GM19455 (cell line): ENCODE measurements at regions not wholly inside any gene's neighbourhood (a gene's known extent, or its start where the extent isn't known, plus 50 kb on each side); places are given as distances from the start of the nearest gene placed in this dataset.
"Not testable (repeated sequence)": the region's sequence is repeated elsewhere in the genome, so short reads cannot be mapped to it uniquely, and the experiment has no call there.

Experiments
- ATAC-seq: cut with Tn5 transposase; IDR thresholded peaks from one replicate; pipeline ENCODE4 v1.9.1; 2021; ENCODE audit not compliant: unreplicated experiment

DNA sequence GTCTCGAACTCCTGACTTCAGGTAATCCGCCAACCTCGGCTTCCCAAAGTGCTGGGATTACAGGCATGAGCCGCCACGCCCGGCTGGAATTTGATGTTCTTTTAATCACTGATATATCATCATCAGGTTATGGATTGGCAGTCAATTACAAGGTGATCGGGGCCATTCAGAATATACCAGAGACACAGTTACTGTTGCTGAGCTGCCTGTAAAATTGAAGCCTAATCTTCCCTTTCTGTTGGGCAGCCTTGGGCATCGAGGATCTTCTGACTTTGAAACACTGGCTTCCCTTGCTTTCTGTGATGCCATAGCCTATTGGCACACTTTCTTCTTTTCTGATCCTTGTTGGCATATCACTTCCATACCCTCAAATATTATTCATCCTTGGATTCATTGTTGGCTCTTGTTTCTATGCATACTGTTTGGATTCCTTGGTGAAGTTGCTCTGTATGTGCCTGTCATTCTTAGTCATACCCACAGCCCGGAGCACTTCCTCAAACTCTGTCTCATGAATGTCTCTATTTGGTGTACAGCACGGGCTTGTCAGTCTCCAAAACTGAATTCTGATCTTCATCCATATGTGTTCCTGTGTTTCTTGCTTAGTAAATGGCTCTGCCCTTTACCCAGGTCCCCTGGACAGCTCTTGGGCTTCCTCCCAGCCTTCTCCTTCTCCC, 85.6 kb upstream of the CRYM start:
- not testable (repeated sequence) for ATAC-seq

DNA sequence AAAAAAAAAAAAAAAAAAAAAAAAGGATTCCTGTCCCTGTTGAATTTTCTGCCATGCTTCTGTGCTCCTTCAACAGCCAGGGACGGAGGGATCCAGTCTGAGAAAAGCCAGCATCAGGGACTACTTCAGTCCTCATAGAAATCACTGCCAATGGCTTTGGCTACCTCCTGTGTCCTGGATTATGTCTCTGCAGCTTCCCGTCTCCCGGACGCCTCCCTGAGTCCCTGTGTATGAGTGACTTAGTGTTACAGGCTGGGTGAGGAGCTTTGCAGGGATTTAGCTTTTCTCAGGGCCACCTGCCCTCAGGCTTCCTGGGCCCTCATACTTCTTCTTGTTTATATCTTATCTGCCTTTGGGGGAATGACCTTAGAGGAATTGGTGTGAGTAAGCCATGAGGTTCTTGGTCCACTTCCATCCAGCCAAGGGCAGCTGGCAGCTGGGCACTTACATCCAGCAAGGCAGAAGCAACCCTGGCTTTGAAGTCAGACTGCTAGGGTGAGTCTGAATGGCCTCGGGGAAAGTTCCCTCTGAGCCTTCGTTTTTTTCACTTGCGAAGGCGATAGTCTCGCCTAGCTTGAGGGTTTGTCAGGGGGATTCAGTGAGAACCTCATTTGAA, 83.6 kb upstream of the CRYM start:
- ATAC-seq, result not testable (repeated sequence)

DNA sequence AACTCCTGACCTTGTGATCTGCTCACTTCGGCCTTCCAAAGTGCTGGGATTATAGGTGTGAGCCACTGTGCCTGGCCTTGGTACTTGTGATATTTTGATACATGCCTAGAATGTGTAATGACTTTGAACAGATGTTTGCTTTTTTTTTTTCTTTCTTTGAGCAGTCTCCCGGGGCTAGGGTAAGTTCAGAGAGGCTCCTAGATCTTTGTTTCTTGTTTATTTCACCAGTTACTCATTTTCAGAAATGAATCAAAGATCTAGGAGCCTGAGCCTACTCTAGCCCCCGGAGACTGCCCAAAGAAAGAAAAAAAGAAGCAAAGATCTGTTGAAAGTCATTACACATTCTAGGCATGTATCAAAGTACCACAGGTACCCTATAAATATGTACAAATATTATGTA, 83.0 kb upstream of the CRYM start:
- not testable (repeated sequence) for ATAC-seq

DNA sequence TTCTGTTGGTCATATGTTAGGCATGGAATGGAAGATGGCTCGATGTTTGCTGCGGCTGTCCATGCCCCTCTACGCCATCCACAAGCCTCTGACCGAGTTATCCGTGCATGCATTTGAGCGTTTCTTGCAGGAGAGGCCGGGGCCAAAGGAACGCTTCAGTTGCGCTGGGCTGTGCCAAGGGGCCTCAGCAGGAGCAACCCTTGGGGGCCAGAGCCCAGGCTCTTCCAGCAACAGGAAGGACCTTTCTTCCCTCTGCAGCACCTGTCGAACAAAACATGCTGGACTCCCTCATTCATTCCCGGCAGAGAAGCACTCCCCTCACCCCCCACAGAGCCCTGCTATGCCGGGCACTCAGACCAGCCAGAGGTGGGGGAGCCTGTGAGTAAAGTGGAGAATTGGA, 81.4 kb upstream of the CRYM start:
- ATAC-seq, result not testable (repeated sequence)

DNA sequence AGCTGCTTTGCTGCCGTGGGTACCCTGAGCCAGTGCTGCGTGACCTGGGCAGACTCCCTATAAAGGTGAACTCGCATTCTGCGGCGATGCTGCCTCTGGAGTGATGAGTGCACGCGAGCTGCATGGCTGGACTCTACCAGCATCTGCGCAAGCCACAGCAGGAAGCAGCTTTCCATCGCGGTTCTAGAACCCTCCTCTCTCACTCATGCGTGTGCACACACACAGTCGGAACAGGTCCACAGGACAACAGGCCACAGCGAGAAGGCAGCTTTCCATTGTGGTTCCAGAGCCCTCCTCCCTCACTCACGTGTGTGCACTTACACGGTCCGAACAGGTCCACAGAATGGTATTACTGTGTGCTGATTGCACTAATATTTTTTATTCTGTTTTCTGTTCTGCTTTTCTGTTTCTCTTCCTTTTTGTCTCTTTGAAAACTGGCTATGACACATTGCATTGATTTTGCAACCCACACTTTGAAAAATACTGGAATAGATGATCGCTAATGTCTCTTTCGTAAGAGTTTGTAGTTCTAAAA, 80.2 kb upstream of the CRYM start:
- ATAC-seq, result peak; percentile 48

DNA sequence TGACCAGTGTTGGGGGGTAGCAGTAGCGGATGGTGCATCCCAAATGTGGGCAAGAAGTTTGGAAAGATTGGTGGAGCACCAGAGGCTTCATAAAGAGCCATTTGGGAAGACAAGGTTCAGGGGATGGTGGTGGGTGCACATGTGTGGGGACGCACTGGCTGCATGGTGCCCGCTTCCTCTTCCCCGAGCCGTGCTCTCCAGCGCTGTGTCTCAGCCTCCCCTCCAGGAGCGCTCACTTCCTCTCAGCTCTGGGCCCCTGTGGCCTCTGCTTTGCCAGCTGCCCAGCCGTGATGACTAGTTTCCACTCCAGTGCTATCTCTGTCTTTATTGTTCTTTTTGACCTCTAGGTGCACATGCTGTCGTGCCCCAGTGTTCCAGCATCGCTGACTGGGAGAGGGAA, 78.2 kb upstream of the CRYM start:
- not testable (repeated sequence) for ATAC-seq

DNA sequence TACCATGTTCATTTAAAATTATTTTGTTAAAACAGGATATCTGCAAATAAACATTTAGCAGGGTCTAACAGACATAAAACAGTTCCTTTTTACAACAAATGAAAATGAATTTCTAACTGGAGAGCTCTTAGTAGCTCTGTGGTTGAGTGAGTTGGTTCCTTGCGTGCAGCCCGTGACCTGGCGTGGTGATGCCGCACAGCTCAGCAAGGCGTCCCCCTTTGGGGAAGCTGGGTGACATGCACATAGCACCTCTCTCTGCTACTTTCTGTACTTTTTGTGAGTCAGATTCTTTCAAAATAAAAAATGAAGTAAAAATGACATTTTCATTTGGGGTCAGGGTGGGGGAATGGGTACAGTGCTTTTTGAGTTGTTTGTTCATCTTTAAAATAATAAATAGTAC, 73.3 kb upstream of the CRYM start:
- ATAC-seq, result not testable (repeated sequence)

DNA sequence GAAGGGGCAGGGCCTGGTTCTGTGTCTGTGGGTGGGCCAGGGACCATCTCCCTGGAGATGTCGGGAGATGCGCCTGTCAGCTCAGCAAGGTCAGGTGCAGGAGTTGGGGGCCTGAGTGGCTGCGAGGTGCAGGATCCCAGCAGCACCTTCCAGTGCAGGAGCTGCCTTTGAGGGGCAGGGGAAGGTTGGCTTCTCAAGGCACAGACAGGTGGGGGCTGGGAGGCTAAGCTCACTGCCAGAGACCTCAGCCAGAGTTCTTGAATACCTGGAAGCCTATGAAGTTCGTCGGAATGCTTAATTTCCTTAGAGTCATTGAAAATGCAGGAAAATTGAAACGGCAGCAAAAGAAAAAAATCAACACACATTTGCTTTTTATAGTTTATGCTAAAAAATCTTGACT, 72.8 kb upstream of the CRYM start:
- not testable (repeated sequence) for ATAC-seq

DNA sequence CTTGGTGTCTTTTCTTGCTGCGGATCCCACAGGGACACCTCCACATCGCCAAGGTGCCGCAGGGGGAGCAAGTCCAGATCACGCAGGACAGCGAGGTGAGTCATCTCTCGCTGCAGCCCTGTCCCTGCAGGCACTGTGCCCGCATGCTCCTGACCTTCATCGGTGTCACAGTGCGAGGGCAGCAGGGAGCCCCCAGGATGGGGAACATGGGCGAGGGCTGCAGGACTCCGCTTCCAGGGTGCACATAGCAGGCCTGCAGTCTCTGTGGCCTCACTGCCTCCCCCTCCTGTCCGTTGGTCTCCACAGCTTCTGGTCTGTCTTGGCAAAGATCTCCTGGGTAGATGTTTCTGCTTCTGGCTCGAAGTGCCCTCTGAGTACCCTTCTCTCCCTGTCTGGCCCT, 71.2 kb upstream of the CRYM start:
- ATAC-seq, result not testable (repeated sequence)

DNA sequence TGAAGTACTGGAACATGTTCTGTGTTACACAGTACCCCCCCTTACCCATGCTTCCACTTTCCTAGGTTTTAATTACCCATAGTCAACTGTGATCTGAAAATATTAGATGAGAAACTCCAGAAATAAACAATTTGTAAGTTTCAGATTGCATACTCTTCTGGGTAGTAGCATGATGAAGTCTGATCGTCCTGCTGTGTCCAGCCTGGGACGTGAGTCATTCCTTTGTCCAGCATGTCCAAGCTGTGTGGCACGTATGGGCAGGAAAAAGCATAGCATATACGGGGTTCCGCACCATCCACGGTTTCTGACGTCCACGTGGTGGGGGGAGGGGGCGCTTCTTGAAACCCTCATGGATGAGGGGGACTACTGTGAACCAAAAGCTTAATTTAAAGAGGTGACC, 70.7 kb upstream of the CRYM start:
- not testable (repeated sequence) for ATAC-seq

DNA sequence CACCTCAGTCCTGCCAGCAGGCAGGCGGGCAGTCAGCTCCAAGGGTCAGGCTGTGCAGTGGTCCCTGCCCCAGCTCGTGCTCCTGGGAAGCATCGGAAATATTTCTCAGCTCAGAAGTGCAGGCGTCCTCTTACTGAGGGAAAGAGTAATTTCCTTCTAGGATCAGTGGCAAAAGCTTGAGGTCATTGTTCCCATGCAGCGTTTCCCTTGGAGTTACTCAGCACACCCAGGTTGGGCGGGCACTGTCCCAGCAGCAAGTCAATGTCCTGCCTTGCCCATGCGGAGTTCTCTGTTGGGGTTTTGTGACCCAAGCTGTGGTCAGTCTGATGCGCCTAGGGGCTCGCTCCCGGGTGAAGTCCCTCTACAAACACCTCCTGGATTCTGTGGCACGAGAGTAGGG, 69.4 kb upstream of the CRYM start:
- ATAC-seq, result not testable (repeated sequence)

DNA sequence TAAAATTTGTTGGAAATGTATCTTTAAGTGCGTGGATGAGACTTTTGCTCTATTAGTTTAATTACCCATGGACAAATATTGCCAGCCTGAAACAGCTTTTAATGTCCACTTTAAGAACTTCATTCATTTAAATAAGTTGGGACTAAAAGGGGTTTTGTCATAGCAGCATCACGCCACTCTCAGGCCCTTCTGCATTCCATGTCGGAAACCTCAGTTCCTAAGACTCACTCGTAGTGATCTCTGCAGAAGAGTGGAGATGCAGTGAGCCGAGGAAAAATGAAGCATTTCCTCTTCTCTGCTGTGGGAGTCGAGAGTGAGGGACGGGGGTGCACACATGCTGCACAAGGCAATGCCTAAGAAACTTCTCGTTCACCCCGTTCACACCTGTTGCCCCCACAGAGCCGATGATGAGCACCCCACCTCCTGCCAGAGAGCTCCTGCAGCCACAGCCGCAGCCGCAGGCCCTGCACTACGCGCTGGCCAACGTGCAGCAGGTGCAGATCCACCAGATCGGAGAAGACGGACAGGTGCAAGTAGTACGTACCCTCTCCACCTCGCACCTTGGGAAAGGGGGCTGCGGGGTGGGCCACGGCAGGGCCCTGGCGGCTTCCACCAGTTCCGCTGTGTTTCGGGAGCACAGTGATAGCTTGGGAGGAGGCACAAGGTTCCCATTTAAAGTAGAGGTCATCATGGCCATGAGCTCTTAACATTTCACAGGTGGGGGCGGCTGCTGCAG, 68.8 kb upstream of the CRYM start:
- not testable (repeated sequence) for ATAC-seq

DNA sequence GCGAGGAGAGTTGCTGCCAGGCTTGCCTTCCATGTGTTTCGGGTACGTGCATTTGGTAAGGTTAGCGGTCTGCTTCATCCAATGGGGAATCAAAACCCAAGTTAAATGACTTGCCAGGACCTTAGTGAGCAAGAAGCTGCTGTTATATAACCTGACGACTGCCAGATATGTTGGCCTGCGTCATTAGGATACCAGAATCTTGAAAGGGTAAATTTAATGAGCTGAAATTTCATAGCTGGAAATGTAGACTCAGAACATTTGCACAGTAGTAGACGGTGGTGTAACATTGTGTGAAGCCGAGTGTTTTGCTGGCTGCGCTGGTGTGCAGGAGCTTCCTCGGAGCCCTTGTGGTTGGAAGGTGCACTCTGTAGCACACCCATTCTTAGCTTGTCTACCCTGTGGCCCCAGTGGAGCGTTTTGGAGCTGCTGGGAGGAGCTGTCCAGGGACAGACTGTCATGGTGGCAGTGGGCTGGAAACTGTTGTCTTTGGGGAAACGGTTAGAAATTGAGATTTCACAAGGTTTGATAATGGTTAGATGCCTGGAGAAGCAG, 66.3 kb upstream of the CRYM start:
- ATAC-seq, result not testable (repeated sequence)

DNA sequence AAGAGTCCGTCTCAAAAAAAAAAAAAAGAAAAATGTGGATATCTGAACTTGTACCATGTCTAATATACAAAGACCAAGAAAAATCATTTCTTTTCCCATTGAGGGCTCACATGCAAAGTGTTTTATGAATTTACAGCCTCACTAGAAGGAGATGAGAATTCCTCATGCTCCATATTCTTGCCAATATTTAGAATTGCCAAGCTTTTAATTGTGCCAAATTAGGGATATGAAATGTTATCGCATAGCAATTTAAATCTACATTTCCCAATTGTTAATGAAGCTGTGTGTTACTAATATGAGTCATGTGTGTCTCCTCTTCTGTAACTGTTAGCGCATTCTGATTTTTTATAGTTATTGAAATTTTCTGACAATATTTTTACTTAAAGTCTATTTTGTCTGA, 63.0 kb upstream of the CRYM start:
- ATAC-seq, result no peak

DNA sequence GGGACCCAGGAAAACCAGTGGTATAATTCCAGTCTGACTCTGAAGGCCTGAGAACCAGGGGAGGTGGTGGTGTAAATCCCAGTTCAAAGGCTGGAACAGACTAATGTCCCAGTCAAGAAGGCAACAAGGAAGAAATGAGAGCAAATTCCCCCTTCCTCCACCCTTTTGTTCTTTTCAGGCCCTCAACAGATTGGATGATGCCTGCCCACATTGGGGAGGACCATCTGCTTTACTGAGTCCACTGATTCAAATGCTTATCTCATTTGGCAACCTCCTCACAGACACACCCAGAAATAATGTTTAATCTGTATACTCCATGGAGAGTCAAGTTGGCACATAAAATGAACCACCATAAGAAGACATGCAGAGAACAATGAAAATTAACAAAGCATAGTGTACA, 61.9 kb upstream of the CRYM start:
- ATAC-seq, result no peak

DNA sequence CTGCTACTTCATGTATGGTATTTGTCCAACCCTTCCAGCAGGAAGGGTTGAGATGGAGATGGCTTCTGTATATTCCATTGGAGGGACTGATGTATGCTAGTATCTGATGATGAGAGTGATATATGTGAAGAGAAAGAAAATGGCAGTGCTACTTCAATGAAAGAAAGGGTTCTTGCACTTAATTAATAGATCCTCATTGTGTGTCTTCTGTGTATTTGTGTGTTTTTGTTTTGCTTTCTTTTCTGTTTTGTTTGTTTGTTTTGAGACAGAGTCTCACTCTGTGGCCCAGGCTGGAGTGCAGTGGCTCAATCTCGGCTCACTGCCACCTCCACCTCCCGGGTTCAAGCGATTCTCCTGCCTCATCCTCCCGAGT, 61.2 kb upstream of the CRYM start:
- ATAC-seq, result no peak

DNA sequence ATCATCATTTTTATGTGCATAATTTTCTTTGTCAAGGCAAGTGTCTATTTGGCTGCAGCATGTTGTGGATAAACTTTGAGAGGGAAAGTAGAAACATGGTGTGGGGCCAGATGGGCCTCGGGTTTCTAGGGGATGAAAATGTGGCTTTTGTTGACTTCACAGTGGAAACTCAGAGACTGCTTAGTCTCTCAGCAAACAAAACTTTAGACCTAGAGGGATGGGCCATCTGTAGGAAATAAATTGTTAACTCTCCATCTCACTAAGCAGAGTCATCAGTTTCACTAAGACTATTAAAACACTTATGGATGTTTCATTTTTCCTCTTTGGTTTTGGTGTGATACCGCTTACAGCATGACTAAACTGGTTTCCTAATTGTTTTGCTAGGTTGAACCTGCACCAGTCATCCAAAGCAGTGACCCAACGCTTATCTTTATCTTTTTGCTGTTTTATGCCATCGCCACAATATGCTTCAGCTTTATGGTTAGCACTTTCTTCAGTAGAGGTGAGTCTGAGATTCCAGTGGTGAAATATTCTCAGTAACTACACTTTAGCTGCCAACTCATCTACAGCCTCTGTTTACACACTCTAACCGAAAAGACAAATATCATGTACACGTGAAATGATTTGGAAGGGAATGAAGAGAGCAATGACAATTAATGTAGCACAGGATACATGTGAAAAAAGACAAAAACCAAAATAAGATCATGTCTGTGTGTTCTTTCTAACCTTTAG, 60.6 kb upstream of the CRYM start:
- ATAC-seq, result no peak

DNA sequence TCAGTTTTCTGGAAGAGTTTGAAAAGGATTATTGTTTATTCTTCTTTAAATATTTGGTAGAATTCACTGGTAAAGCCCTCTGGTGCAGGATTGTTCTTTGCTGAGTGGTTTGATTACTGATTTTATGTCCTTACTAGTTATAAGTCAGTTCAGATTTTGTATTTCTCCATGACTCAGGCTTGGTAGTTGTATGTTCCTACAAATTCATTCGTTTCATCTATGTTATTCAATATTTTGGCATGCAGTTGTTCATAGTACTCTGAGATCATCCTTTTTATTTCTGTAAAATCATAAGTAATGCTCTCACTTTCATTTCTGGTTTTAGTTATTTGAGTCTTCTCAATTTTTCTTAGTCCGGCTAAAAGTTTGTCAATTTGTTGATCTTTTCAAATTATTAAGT, 58.1 kb upstream of the CRYM start:
- no peak for ATAC-seq

DNA sequence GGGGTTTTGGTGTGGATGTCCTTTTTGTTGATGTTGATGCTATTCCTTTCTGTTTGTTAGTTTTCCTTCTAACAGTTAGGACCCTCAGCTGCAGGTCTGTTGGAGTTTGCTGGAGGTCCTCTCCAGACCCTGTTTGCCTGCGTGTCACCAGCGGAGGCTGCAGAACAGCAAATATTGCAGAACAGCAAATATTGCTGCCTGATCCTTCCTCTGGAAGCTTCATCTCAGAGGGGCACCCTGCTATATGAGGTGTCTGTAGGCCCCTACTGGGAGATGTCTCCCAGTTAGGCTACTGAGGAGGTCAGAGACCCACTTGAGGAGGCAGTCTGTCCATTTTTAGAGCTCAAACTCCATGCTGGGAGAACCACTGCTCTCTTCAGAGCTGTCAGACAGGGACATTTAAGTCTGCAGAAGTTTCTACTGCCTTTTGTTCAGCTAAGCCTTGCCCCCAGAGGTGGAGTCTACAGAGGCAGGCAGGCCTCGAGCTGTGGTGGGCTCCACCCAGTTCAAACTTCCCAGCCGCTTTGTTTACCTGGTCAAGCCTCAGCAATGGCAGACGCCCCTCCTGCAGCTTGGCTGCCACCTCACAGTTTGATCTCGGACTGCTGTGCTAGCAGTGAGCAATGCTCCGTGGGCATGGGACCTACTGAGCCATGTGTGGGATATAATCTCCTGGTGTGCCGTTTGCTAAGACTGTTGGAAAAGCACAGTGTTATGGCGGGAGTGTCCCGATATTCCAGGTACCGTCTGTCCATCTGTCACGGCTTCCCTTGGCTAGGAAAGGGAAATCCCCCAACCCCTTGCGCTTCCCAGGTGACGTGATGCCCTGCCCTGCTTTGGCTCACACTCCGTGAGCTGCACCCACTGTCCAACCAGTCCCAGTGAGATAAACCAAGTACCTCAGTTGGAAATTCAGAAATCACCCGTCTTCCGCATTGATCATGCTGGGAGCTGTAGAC, 56.4 kb upstream of the CRYM start:
- not testable (repeated sequence) for ATAC-seq

DNA sequence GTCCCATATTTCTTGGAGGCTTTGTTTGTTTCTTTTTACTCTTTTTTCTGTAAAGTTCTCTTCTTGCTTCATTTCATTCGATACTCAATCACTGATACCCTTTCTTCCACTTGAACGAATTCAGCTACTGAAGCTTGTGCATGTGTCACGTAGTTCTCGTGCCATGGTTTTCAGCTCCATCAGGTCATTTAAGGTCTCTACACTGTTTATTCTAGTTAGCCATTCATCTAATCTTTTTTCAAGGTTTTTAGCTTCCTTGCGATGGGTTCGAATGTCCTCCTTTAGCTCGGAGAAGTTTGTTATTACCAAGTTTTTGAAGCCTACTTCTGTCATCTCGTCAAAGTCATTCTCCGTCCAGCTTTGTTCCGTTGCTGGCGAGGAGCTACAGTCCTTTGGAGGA, 55.6 kb upstream of the CRYM start:
- ATAC-seq, result not testable (repeated sequence)
